ENCODE measurements at regions not wholly inside any gene's neighbourhood (a gene's known extent, or its start where the extent isn't known, plus 50 kb on each side); places are given as distances from the start of the nearest gene placed in this dataset.

- no peak for TF ChIP-seq CTCF (IDR thresholded peaks at IDR 0.05)
- TF ChIP-seq EZH2 (IDR thresholded peaks at IDR 0.05; ENCODE audit: borderline replicate concordance, insufficient read depth, low read depth, low read length, poor library complexity, severe bottlenecking), result no peak
Measured at GRCh38 chr5:68046445-68046844, 169.1 kb upstream of the PIK3R1 start.

All from B cell (primary cell).